Hepatocyte (in vitro differentiated cells): ENCODE measurements at regions not wholly inside any gene's neighbourhood (a gene's known extent, or its start where the extent isn't known, plus 50 kb on each side); places are given as distances from the start of the nearest gene placed in this dataset.

Experiments used
- CTCF ChIP-seq: fragments of 200-600 bp; sonication (generic); IDR thresholded peaks from 2 replicates; pipeline ENCODE4 v1.5.1; 2016; ENCODE audit warnings: antibody characterized with exemption, mild to moderate bottlenecking; ENCODE audit not compliant: poor library complexity
- EZH2 ChIP-seq: fragments of 200-600 bp; sonication (generic); IDR thresholded peaks from 2 replicates; pipeline ENCODE4 v1.6.1; 2016; ENCODE audit warnings: antibody characterized with exemption, mild to moderate bottlenecking, borderline replicate concordance
- EZH2phosphoT487 ChIP-seq: fragments of 200-600 bp; sonication (generic); IDR thresholded peaks from one replicate; pipeline ENCODE4 v1.6.1; 2018; ENCODE audit warnings: antibody characterized with exemption, mild to moderate bottlenecking, low read depth, moderate library complexity; ENCODE audit not compliant: unreplicated experiment, severe bottlenecking

DNA sequence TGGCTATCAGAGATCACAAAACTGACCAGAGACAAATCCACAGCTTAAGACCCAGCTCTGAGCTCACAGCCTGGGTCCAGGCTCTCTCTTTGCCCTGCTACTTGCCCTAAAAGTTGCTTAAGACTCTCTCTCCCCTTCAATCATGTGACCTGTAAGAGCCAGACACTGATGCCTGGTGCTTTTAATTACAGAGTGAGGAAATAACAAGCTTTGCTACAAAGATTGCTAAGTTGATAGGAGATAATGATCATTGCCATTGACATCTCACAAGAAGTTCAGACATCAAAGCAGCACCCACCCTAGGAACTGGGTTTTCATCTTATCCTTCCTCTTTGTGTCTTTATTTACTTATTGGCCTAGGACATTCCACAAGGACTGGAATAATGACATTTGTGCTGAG lies 125.9 kb upstream of the CD93 start:
- no peak for TF ChIP-seq CTCF
- no peak for TF ChIP-seq EZH2
- no peak for TF ChIP-seq EZH2phosphoT487
